ENCODE measurements at regions not wholly inside any gene's neighbourhood (a gene's known extent, or its start where the extent isn't known, plus 50 kb on each side); places are given as distances from the start of the nearest gene placed in this dataset.

- no peaks in the 10 kb centered on the region for H3K27me3 ChIP-seq
- H3K4me3 ChIP-seq, result no peak overlapping the region
- no peaks in the 10 kb centered on the region for H3K9me3 ChIP-seq
- no peaks in the 10 kb centered on the region for H3K36me3 ChIP-seq
- no peak overlapping the region for H3K27ac ChIP-seq
- no peak for DNase-seq (ENCODE audit: low spot score)
- H3K4me1 ChIP-seq, result no peaks in the 10 kb centered on the region
- no peak for TF ChIP-seq CTCF (IDR thresholded peaks at IDR 0.05)
Measured at GRCh38 chr5:167332309-167332708, 959.1 kb upstream of the WWC1 start.

GRCh38 chr5:167336161-167336560 is 955.3 kb upstream of the WWC1 start:
- no peak for DNase-seq (ENCODE audit: low spot score)
- Histone ChIP-seq H3K4me3 (no peak overlapping the region), H3K4me1 (no peaks in the 10 kb centered on the region), H3K36me3 (no peaks in the 10 kb centered on the region), H3K9me3 (no peaks in the 10 kb centered on the region), H3K27me3 (no peaks in the 10 kb centered on the region), H3K27ac (no peak overlapping the region)
- TF ChIP-seq CTCF (IDR thresholded peaks at IDR 0.05), result no peak

- Histone ChIP-seq H3K9me3 (no peaks in the 10 kb centered on the region), H3K4me1 (no peaks in the 10 kb centered on the region), H3K36me3 (no peaks in the 10 kb centered on the region), H3K27me3 (no peaks in the 10 kb centered on the region), H3K4me3 (no peak overlapping the region), H3K27ac (no peak overlapping the region)
- DNase-seq (ENCODE audit: low spot score), result no peak
- no peak for TF ChIP-seq CTCF (IDR thresholded peaks at IDR 0.05)
Measured at GRCh38 chr5:167339205-167339604, 952.2 kb upstream of the WWC1 start.

GRCh38 chr5:167346461-167346860 is 945.0 kb upstream of the WWC1 start:
- H3K27ac ChIP-seq, result no peak overlapping the region
- no peaks in the 10 kb centered on the region for H3K36me3 ChIP-seq
- H3K27me3 ChIP-seq, result no peaks in the 10 kb centered on the region
- no peak overlapping the region for H3K4me3 ChIP-seq
- H3K9me3 ChIP-seq, result no peaks in the 10 kb centered on the region
- no peak for DNase-seq (ENCODE audit: low spot score)
- H3K4me1 ChIP-seq, result no peaks in the 10 kb centered on the region
- no peak for TF ChIP-seq CTCF (IDR thresholded peaks at IDR 0.05)

GRCh38 chr5:167348251-167348926 is 943.1 kb upstream of the WWC1 start:
- Histone ChIP-seq H3K4me1 (no peaks in the 10 kb centered on the region), H3K4me3 (no peak overlapping the region), H3K36me3 (no peaks in the 10 kb centered on the region), H3K27ac (no peak overlapping the region), H3K27me3 (no peaks in the 10 kb centered on the region), H3K9me3 (no peaks in the 10 kb centered on the region)
- no peak for TF ChIP-seq CTCF (IDR thresholded peaks at IDR 0.05)
- DNase-seq (ENCODE audit: low spot score), result no peak

GRCh38 chr5:167348980-167349379 is 942.5 kb upstream of the WWC1 start:
- no peaks in the 10 kb centered on the region for H3K9me3 ChIP-seq
- no peaks in the 10 kb centered on the region for H3K27me3 ChIP-seq
- no peaks in the 10 kb centered on the region for H3K4me1 ChIP-seq
- no peak overlapping the region for H3K4me3 ChIP-seq
- no peak for DNase-seq (ENCODE audit: low spot score)
- no peak overlapping the region for H3K27ac ChIP-seq
- TF ChIP-seq CTCF (IDR thresholded peaks at IDR 0.05), result no peak
- H3K36me3 ChIP-seq, result no peaks in the 10 kb centered on the region
